Left ventricle myocardium superior (tissue), 1 donor: ENCODE measurements at regions not wholly inside any gene's neighbourhood (a gene's known extent, or its start where the extent isn't known, plus 50 kb on each side); places are given as distances from the start of the nearest gene placed in this dataset.

Experiments
- ATAC-seq: fragments of 200-7000 bp; cut with Tn5 transposase; one replicate; pipeline ENCODE4 v1.9.1; 2020; ENCODE audit warnings: mild to moderate bottlenecking, moderate library complexity
- DNase-seq: peaks from one replicate; pipeline ENCODE4 v3.0.0-alpha.2; 2020
- intact Hi-C: fragments of 100-400 bp; cut with micrococcal nuclease; formaldehyde crosslinking; loops from one replicate; pipeline ENCODE4 v1.11.0; 2022
- donor health status: DM: no; HTN: yes; CAD: no; lungs with severe emphysema.

- ATAC-seq (no peak), DNase-seq (no peak)
- intact Hi-C loops: no loop called here
These were observed 80.4 kb downstream of the EDNRB start for GRCh38 chr13:77838271-77838670.

- DNase-seq: no peak
- intact Hi-C loops: no loop called here
- peak; percentile 55 for ATAC-seq
These were observed 82.2 kb downstream of the EDNRB start for GRCh38 chr13:77836423-77836822.

- DNase-seq: no peak
- ATAC-seq: peak; percentile 85
- intact Hi-C loops: no loop called here
These were observed 85.2 kb downstream of the EDNRB start for GRCh38 chr13:77833331-77833863.

- intact Hi-C loops: no loop called here
- ATAC-seq: peak; percentile 95
- no peak for DNase-seq
These were observed 86.1 kb downstream of the EDNRB start for GRCh38 chr13:77832339-77833100.

GRCh38 chr13:77831866-77832265 is 86.8 kb downstream of the EDNRB start:
- ATAC-seq (no peak), DNase-seq (no peak)
- intact Hi-C loops: no loop called here

- intact Hi-C loops: no loop called here
- DNase-seq: no peak
These were observed 88.7 kb downstream of the EDNRB start for GRCh38 chr13:77829963-77830362.

GRCh38 chr13:77828799-77829198 is 89.8 kb downstream of the EDNRB start:
- DNase-seq (no peak), ATAC-seq (no peak)
- intact Hi-C loops: no loop called here

More at GRCh38 chr13:77829963-77830362, 88.7 kb downstream of the EDNRB start:
- ATAC-seq: no peak

GRCh38 chr13:77827332-77827731 is 91.3 kb downstream of the EDNRB start:
- peak; percentile 40 for DNase-seq
- no peak for ATAC-seq
- intact Hi-C loops: no loop called here

GRCh38 chr13:77820431-77821149 is 98.0 kb downstream of the EDNRB start:
- intact Hi-C loops: no loop called here
- DNase-seq: no peak
- no peak for ATAC-seq

- ATAC-seq (no peak), DNase-seq (no peak)
- intact Hi-C loops: no loop called here
These were observed 101.1 kb downstream of the EDNRB start for GRCh38 chr13:77817521-77817920.

GRCh38 chr13:77815330-77815729 is 103.3 kb downstream of the EDNRB start:
- intact Hi-C loops: no loop called here
- DNase-seq: no peak
- ATAC-seq: no peak
